SK-N-SH treated with all-trans-retinoic acid at 6 μM for 48 hours (cell line): ENCODE measurements at regions not wholly inside any gene's neighbourhood (a gene's known extent, or its start where the extent isn't known, plus 50 kb on each side); places are given as distances from the start of the nearest gene placed in this dataset.

Source experiments
- CSRNP3 ChIP-seq: fragments of 250-450 bp; sonication (Bioruptor Pico); IDR thresholded peaks from 2 replicates; pipeline ENCODE4 v1.5.1; 2021; ENCODE audit warnings: mild to moderate bottlenecking, moderate library complexity
- ESRRG ChIP-seq: fragments of 250-450 bp; sonication (Bioruptor Pico); IDR thresholded peaks from 2 replicates; pipeline ENCODE4 v1.6.1; 2021; ENCODE audit warnings: mild to moderate bottlenecking
- TOX ChIP-seq: fragments of 250-450 bp; sonication (Bioruptor Pico); IDR thresholded peaks from 2 replicates; pipeline ENCODE4 v1.8.0; 2021; ENCODE audit warnings: mild to moderate bottlenecking, moderate library complexity, borderline replicate concordance
- ZNF8 ChIP-seq: fragments of 450-650 bp; formaldehyde crosslinking; IDR thresholded peaks from 2 replicates; pipeline ENCODE4 v1.5.0; 2020; ENCODE audit warnings: mild to moderate bottlenecking, moderate library complexity

- TF ChIP-seq TOX (CRISPR knock-in tag): no peak
- no peak for TF ChIP-seq ZNF8 (CRISPR knock-in tag)
- TF ChIP-seq CSRNP3 (CRISPR knock-in tag): no peak
- no peak for TF ChIP-seq ESRRG
These were observed 431.2 kb upstream of the SGCG start for GRCh38 chr13:22749626-22750025.
